Smooth muscle cell (in vitro differentiated cells): ENCODE measurements at regions not wholly inside any gene's neighbourhood (a gene's known extent, or its start where the extent isn't known, plus 50 kb on each side); places are given as distances from the start of the nearest gene placed in this dataset.
"Not testable (repeated sequence)": the region's sequence is repeated elsewhere in the genome, so short reads cannot be mapped to it uniquely, and the experiment has no call there.

Source experiments
- DNase-seq: peaks from one replicate; lab custom pipeline; 2025; ENCODE audit not compliant: unreplicated experiment; lab: John Stamatoyannopoulos, UW
- H2AFZ ChIP-seq: fragments of 200-600 bp; sonication (generic); 2 replicates; pipeline ENCODE4 v1.6.0; 2016; ENCODE audit warnings: antibody characterized with exemption, low read depth, mild to moderate bottlenecking
- H3F3A ChIP-seq: fragments of 200-600 bp; sonication (generic); 2 replicates; pipeline ENCODE4 v1.6.0; 2017; ENCODE audit warnings: antibody characterized with exemption, low read depth
- H3K27ac ChIP-seq: fragments of 200-600 bp; sonication (generic); 2 replicates; pipeline ENCODE4 v1.5.1; 2016; ENCODE audit warnings: low read depth, mild to moderate bottlenecking
- H3K27me3 ChIP-seq: fragments of 200-600 bp; sonication (generic); 2 replicates; pipeline ENCODE4 v1.6.1; 2016; ENCODE audit warnings: low read depth, mild to moderate bottlenecking
- H3K36me3 ChIP-seq: fragments of 200-600 bp; sonication (generic); 2 replicates; pipeline ENCODE4 v1.5.1; 2016; ENCODE audit warnings: low read depth
- H3K4me1 ChIP-seq: fragments of 200-600 bp; sonication (generic); 2 replicates; pipeline ENCODE4 v1.5.1; 2016; ENCODE audit warnings: low read depth
- H3K4me2 ChIP-seq: fragments of 200-600 bp; sonication (generic); 2 replicates; pipeline ENCODE4 v1.6.0; 2016; ENCODE audit warnings: mild to moderate bottlenecking
- H3K4me3 ChIP-seq: fragments of 200-600 bp; sonication (generic); 2 replicates; pipeline ENCODE4 v1.5.1; 2016; ENCODE audit warnings: mild to moderate bottlenecking
- H3K79me2 ChIP-seq: fragments of 200-600 bp; sonication (generic); 2 replicates; pipeline ENCODE4 v1.6.0; 2016; ENCODE audit warnings: low read depth, mild to moderate bottlenecking
- H3K9ac ChIP-seq: fragments of 200-600 bp; sonication (generic); 2 replicates; pipeline ENCODE4 v1.6.0; 2016; ENCODE audit warnings: low read depth
- H3K9me3 ChIP-seq: fragments of 200-600 bp; sonication (generic); replicated peaks from 2 replicates; pipeline ENCODE4 v1.5.1; 2016; ENCODE audit warnings: low read depth
- H4K20me1 ChIP-seq: fragments of 200-600 bp; sonication (generic); 2 replicates; pipeline ENCODE4 v1.6.0; 2016; ENCODE audit warnings: low read depth
- CTCF ChIP-seq: fragments of 200-600 bp; sonication (generic); IDR thresholded peaks from 2 replicates; pipeline ENCODE4 v1.5.1; 2017; ENCODE audit warnings: borderline replicate concordance, mild to moderate bottlenecking, antibody characterized with exemption; ENCODE audit not compliant: insufficient read depth, poor library complexity, severe bottlenecking
- WGBS: methylation state at CpG from one replicate; pipeline ENCODE4 v1.1.7; 2016; ENCODE audit warnings: low lambda C conversion rate; 5-methylcytosine and 5-hydroxymethylcytosine counted together

- Histone ChIP-seq H3K27me3 (no peaks in the 10 kb centered on the region), H3K9ac (no peak overlapping the region), H3K4me1 (no peaks in the 10 kb centered on the region), H2AFZ (no peak overlapping the region), H3K27ac (no peak overlapping the region), H4K20me1 (no peaks in the 10 kb centered on the region), H3K4me3 (no peak overlapping the region), H3K9me3 (no peaks in the 10 kb centered on the region), H3K36me3 (no peaks in the 10 kb centered on the region), H3K79me2 (no peaks in the 10 kb centered on the region), H3K4me2 (no peak overlapping the region), H3F3A (no peaks in the 10 kb centered on the region)
- no peak for TF ChIP-seq CTCF
- no peak for DNase-seq
- WGBS: 96% methylated on average over 3 of the region's 3 CpGs
These were observed 319.1 kb upstream of the PIK3R1 start for GRCh38 chr5:67896311-67896929.

GRCh38 chr5:67889870-67890269 lies 325.7 kb upstream of the PIK3R1 start:
- DNase-seq, H3K4me3 ChIP-seq, H4K20me1 ChIP-seq, H3K36me3 ChIP-seq, H3K4me2 ChIP-seq, H3K9me3 ChIP-seq, H2AFZ ChIP-seq, H3K27me3 ChIP-seq, H3K79me2 ChIP-seq, H3K4me1 ChIP-seq, H3F3A ChIP-seq, H3K27ac ChIP-seq, H3K9ac ChIP-seq: not testable (repeated sequence)
- WGBS: 82% methylated on average over 14 of the region's 15 CpGs

- Histone ChIP-seq H3K79me2 (no peaks in the 10 kb centered on the region), H3F3A (no peaks in the 10 kb centered on the region), H3K4me2 (no peak overlapping the region), H3K4me1 (no peaks in the 10 kb centered on the region), H2AFZ (no peak overlapping the region), H3K27me3 (no peaks in the 10 kb centered on the region), H3K36me3 (no peaks in the 10 kb centered on the region), H3K9me3 (no peaks in the 10 kb centered on the region), H3K27ac (no peak overlapping the region), H3K9ac (no peak overlapping the region), H4K20me1 (no peaks in the 10 kb centered on the region), H3K4me3 (no peak overlapping the region)
- no peak for DNase-seq
- WGBS: 36% methylated on average over 1 of the region's 1 CpG
- no peak for TF ChIP-seq CTCF
These were observed 327.8 kb upstream of the PIK3R1 start for GRCh38 chr5:67887748-67888161.

- H3K36me3 ChIP-seq: no peaks in the 10 kb centered on the region
- no peaks in the 10 kb centered on the region for H3K27me3 ChIP-seq
- 100% methylated on average over 1 of the region's 1 CpG for WGBS
- H3K79me2 ChIP-seq: no peaks in the 10 kb centered on the region
- no peak overlapping the region for H3K27ac ChIP-seq
- no peak overlapping the region for H2AFZ ChIP-seq
- H3F3A ChIP-seq: no peaks in the 10 kb centered on the region
- no peaks in the 10 kb centered on the region for H3K4me1 ChIP-seq
- no peak overlapping the region for H3K4me2 ChIP-seq
- TF ChIP-seq CTCF: no peak
- no peaks in the 10 kb centered on the region for H4K20me1 ChIP-seq
- no peak for DNase-seq
- no peak overlapping the region for H3K9ac ChIP-seq
- no peaks in the 10 kb centered on the region for H3K9me3 ChIP-seq
- H3K4me3 ChIP-seq: no peak overlapping the region
These were observed 328.8 kb upstream of the PIK3R1 start for GRCh38 chr5:67886761-67887160.
